Activated naive CD8-positive, alpha-beta T cell treated with anti-CD3 and anti-CD28 coated beads, Interleukin-2, amount 10 ng/mL, durations not matched to agents 7 days and 5 days (primary cell): ENCODE measurements at regions not wholly inside any gene's neighbourhood (a gene's known extent, or its start where the extent isn't known, plus 50 kb on each side); places are given as distances from the start of the nearest gene placed in this dataset.
A peak's percentile ranks its signal among the peaks of the same experiment; 100 is the strongest.

Source experiments
- ATAC-seq: fragments of 150-1000 bp; cut with Tn5 transposase; one replicate; pipeline ENCODE4 v1.10.0; 2021; ENCODE audit warnings: low read depth, moderate library complexity
- POLR2A ChIA-PET: fragments of 350-600 bp; sonication (Branson Sonifier 250); formaldehyde crosslinking; loops from one replicate; lab custom pipeline; 2021; ENCODE audit warnings: antibody characterized with exemption; lab: Charles Lee
- DNase-seq: peaks from one replicate; pipeline ENCODE4 v3.0.0; 2021
- H3K27ac Mint-ChIP-seq: one replicate; pipeline ENCODE4 v1.8.0; 2022; ENCODE audit warnings: mild to moderate bottlenecking, mixed read lengths
- H3K27me3 Mint-ChIP-seq: one replicate; pipeline ENCODE4 v1.8.0; 2022; ENCODE audit warnings: mild to moderate bottlenecking, moderate library complexity, mixed read lengths
- H3K36me3 Mint-ChIP-seq: one replicate; pipeline ENCODE4 v1.8.0; 2021; ENCODE audit warnings: mild to moderate bottlenecking, mixed read lengths
- H3K4me1 Mint-ChIP-seq: one replicate; pipeline ENCODE4 v1.8.0; 2021; ENCODE audit warnings: mixed read lengths
- H3K4me3 Mint-ChIP-seq: one replicate; pipeline ENCODE4 v1.8.0; 2022; ENCODE audit warnings: mild to moderate bottlenecking, moderate library complexity, mixed read lengths
- H3K9me3 Mint-ChIP-seq: one replicate; pipeline ENCODE4 v1.8.0; 2021; ENCODE audit warnings: mixed read lengths

DNA sequence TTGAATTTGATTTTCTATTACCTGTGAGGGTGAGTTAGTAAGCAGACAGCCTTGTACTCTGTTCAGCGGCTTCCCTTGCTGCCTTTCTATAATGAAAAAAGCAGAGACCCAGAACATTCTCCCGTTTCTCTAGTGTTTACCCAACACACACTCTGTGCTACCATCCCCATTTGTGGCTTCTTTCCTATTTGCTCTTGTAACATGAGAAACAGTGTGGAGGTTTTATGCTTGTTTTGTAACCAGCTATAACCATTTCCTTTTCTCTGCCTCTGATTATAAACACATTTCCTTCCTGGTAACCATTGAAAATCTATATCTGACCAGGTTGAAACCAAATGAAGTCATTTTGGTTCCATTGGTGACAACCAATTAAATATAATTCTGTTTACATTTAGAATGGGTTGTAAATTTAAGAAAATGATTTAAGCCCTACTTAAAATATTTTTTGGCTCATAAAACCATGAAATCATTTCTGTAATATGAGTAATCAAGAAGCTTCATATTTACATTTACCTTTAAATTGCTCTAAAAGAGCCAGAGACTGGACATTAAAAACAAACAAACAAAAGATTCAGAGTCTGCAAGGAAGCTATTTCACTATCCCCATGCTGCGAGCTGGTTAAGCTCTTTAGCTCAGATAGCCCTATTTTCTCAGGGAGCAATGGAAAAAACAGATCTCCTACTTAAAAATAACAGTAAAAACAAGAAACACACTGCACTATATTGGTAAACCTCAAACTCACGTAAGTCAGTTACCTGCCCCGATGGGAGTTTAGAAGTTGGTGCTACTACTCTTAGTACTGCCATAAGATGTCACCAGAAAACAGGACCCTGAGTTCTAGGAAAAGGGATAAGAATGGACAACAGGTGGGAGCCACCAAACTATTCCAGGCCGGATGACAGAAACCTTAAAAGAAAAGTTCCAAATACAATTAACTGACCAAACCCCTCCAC is 206.5 kb upstream of the EEA1 start:
- Mint-ChIP-seq H3K9me3 (no peaks in the 10 kb centered on the region), H3K4me1 (peaks cover 15% of the 10 kb centered on the region), H3K36me3 (peaks cover 3% of the 10 kb centered on the region), H3K27me3 (no peaks in the 10 kb centered on the region), H3K27ac (peak overlapping the region; percentile 84), H3K4me3 (peak overlapping the region; percentile 58)
- ATAC-seq: peak; percentile 39
- no peak for DNase-seq
- POLR2A ChIA-PET: no interaction called here

DNA sequence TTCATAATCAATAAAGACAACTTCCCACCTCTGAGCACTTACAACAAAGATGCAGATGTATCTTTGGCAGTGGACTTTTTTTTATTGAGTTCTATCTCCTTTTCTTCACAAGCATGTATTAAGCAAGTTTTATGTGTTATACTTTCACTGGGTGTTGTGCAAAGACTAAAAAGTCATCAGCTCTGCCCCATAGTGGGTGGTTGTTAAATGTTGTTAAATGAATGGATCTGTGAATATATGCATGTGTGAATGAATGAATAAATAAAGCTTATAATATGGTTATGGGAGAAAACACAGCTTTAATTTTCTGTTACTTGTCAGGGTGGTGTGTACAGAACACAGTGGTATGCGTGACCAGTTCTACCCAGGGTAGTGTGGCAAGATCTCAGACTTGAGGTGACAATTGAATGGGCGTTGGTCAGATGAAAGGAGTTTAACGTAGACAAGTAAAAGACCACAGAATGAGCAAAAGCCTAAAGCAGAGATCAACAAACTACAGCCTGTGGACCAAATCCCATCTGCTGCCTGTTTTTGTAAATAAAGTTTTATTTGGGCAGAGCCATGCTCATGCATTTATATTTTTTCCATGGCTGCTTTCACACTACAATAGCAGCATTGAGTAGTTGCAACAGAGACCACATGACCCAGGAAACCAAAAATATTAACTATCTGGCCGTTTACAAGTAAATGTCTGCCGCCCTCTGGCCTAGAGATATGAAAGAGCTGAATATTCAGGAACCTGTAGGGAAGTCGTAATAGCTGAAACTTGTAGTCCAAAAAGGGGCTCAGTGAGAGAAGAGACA is 207.4 kb upstream of the EEA1 start:
- H3K4me1 Mint-ChIP-seq: peaks cover 15% of the 10 kb centered on the region
- POLR2A ChIA-PET: no interaction called here
- ATAC-seq (no peak), DNase-seq (no peak)
- no peaks in the 10 kb centered on the region for H3K27me3 Mint-ChIP-seq
- H3K27ac Mint-ChIP-seq: peak overlapping the region; percentile 11
- H3K4me3 Mint-ChIP-seq: no peak overlapping the region
- peaks cover 3% of the 10 kb centered on the region for H3K36me3 Mint-ChIP-seq
- H3K9me3 Mint-ChIP-seq: no peaks in the 10 kb centered on the region

DNA sequence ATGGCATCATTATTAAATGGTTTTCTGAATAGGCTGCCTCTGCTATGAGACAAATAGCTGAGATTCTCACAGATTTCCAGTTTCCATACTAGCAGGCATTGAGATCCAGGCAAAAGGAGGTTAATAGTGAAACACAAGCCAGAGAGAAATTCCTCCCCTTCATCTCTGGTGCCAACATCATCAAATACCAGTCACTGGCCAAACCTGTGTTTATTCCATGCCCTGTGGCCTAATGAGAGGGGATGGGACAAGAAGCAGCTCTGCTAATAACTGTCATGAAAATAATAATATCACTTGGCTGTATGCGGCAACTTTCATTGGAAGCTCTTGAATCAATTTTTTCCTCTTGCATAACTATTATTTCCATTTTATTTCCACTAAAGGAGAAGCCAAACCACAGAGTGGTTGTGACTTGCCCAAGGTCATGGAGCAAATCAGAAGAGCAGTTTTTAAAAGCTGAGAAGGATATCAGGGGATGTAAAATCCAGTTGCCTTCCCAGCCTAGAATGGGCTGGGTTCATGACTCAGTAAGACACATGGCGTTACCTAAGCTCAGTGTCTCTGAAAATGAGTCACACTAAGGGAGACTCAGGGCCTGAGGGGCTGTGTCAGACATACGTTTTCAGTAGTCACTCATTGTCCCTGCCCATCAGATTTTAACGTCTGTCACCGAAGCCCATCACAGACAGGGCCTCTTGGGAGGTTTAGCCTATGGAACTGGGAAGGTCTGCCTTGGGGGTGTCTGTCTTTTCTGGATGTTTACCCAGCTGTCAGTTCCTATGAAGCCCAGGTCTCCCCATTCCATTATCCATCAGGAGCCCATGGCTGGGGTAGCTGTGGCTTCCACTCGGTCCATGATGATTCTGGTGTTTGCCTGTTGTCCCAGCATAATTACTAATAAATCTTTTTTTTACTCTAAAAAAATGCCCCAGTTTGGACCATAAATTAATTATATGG is 208.8 kb upstream of the EEA1 start:
- Mint-ChIP-seq H3K36me3 (peaks cover 3% of the 10 kb centered on the region), H3K4me1 (peaks cover 15% of the 10 kb centered on the region), H3K27ac (no peak overlapping the region), H3K9me3 (no peaks in the 10 kb centered on the region), H3K4me3 (no peak overlapping the region), H3K27me3 (no peaks in the 10 kb centered on the region)
- DNase-seq (no peak), ATAC-seq (no peak)
- POLR2A ChIA-PET: no interaction called here

DNA sequence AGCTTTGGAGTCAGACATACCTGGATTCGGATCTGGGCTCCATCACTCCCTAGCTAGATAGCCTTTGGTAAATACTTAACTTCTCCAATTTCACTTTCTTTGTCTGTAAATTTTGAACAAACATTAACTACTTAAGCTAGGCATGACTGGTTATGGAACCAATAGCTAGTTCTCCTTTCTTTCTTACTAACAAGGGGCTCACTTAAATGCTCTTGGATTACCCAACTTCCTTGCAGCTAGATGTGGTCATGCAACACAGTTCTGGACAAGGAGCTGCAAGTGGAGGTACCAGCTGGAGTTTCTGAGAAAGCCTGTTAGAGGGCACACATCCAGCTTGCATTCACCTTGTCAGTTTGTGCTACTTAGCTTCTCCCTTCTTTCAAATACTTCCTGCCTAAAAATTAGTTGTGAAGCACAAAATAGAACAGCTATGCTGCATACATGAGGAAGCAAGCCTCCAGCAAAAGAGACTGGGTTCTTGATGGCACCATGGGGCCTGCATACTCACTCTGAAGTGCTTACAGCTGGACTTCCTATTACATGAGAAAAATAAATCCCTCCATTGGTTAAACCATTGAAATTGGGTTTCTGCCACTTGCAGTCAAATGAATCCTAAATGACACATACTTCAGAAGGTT is 210.1 kb upstream of the EEA1 start:
- DNase-seq (no peak), ATAC-seq (no peak)
- Mint-ChIP-seq H3K4me3 (no peak overlapping the region), H3K27me3 (peaks cover 3% of the 10 kb centered on the region), H3K27ac (no peak overlapping the region), H3K4me1 (peaks cover 15% of the 10 kb centered on the region), H3K9me3 (no peaks in the 10 kb centered on the region), H3K36me3 (peaks cover 3% of the 10 kb centered on the region)
- POLR2A ChIA-PET: no interaction called here

DNA sequence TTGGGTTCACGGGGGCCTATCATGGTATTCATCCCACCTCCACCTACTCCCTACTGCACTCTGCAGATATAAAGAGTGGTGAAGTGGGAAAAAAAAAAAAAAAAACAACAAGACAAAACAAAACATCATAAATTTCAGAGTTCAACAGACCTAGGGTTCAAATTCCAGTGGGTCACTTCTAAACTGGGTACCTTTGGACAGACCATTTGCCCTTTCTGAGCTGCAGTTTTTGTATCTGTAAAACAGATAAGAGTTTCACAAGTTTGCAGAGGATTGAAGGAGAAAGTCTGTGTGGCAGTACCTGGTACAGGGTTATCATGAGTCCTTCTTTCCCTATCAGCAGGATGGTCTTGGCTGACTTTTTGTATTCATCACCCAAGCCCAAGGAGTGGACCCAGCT is 211.2 kb upstream of the EEA1 start:
- Mint-ChIP-seq H3K27me3 (peaks cover 9% of the 10 kb centered on the region), H3K36me3 (peaks cover 3% of the 10 kb centered on the region), H3K4me3 (no peak overlapping the region), H3K4me1 (peaks cover 10% of the 10 kb centered on the region), H3K27ac (no peak overlapping the region), H3K9me3 (no peaks in the 10 kb centered on the region)
- DNase-seq (no peak), ATAC-seq (no peak)
- POLR2A ChIA-PET: no interaction called here

DNA sequence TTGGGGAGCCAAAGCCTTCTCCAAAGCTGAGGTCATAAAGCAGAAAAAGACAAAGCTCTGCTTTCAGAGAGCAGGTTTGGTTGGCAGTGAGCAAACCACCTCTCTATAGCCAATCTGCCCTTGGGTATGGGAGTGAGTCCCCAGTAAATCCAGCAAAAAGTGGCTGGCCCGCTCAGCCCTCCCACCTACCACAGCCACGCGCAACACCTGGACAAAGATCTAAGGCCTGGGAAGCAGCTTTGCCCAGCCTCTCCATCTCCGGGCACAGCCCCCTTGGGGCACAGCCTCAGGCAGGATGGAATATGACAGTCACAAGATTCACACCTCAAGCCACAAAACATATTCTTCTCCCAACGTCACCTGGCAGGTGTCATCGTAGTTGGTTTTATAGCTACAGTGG is 211.7 kb upstream of the EEA1 start:
- H3K27ac Mint-ChIP-seq: no peak overlapping the region
- ATAC-seq: no peak
- peaks cover 3% of the 10 kb centered on the region for H3K36me3 Mint-ChIP-seq
- POLR2A ChIA-PET: no interaction called here
- H3K4me1 Mint-ChIP-seq: peaks cover 7% of the 10 kb centered on the region
- H3K9me3 Mint-ChIP-seq: no peaks in the 10 kb centered on the region
- H3K27me3 Mint-ChIP-seq: peaks cover 9% of the 10 kb centered on the region
- DNase-seq: no peak
- no peak overlapping the region for H3K4me3 Mint-ChIP-seq

DNA sequence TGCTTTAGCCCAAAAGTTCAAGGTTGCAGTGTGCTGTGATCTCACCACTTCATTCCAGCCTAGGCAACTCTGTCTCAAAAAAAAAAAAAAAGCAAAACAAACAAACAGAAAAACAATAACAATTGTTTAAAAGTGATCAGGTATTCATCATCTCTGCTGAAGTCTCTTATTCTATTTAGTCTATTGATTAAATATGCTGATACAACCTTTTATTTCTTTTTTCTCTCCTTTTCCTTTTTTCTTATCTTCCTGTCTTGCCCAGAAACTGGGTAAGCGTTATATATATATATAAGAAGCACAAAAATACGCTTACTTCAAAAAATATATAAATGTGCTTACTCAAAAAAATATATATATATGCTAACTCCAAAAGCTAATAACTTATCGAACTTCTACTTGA is 213.8 kb upstream of the EEA1 start:
- ATAC-seq: no peak
- POLR2A ChIA-PET: no interaction called here

DNA sequence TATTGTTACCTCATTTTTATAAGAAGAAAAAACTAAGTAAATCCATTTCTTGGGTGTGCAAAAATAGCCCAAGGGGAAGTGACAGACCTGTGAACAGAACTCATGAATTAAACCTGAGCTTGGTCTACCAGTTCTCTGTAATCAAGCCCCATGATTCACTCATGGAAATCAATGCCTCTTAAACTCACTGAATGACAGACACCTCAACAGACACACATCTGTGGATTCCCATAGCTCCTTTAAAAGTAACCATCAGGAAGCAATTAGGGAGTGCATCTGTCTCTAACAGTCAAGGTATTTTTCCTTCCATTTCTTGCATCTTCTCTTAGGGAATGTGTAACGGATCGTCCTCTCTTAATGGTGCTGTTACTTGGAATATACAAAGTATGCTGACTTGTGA is 215.0 kb upstream of the EEA1 start:
- DNase-seq (no peak), ATAC-seq (no peak)
- H3K4me3 Mint-ChIP-seq: no peak overlapping the region
- peaks cover 9% of the 10 kb centered on the region for H3K27me3 Mint-ChIP-seq
- H3K4me1 Mint-ChIP-seq: peaks cover 2% of the 10 kb centered on the region
- POLR2A ChIA-PET: no interaction called here
- no peaks in the 10 kb centered on the region for H3K36me3 Mint-ChIP-seq
- H3K9me3 Mint-ChIP-seq: no peaks in the 10 kb centered on the region
- H3K27ac Mint-ChIP-seq: no peak overlapping the region

More for the DNA sequence above, 213.8 kb upstream of the EEA1 start:
- DNase-seq: no peak
- Mint-ChIP-seq H3K27ac (no peak overlapping the region), H3K36me3 (no peaks in the 10 kb centered on the region), H3K4me1 (peaks cover 2% of the 10 kb centered on the region), H3K9me3 (no peaks in the 10 kb centered on the region), H3K27me3 (peaks cover 9% of the 10 kb centered on the region), H3K4me3 (no peak overlapping the region)

DNA sequence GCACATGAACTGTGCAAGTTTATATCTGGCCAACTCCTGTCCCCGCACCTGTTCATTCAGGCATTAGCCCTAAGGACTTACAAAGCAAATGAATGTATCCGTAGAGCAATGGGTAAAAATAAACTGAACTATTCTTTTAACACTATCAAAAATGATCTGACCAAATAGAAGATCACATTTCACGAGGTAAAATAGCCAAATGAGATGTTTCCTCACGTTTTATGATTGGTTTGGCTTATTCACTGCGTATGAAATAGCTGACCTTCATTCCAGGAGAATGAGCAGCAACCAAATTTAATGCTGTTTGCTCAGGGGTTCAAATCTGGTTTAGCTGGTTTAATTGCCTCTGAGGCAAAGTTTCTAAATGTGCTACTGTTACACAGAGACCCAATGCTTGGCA is 216.0 kb upstream of the EEA1 start:
- POLR2A ChIA-PET: interaction anchor here (0.6 kb wide), 1 partner anchor 26 kb away, joined by 3 read pairs; no protein-coding TSS in a partner anchor
- peaks cover 2% of the 10 kb centered on the region for H3K4me1 Mint-ChIP-seq
- H3K9me3 Mint-ChIP-seq: no peaks in the 10 kb centered on the region
- H3K27ac Mint-ChIP-seq: no peak overlapping the region
- DNase-seq: no peak
- peaks cover 9% of the 10 kb centered on the region for H3K27me3 Mint-ChIP-seq
- no peak for ATAC-seq
- no peaks in the 10 kb centered on the region for H3K36me3 Mint-ChIP-seq
- no peak overlapping the region for H3K4me3 Mint-ChIP-seq

DNA sequence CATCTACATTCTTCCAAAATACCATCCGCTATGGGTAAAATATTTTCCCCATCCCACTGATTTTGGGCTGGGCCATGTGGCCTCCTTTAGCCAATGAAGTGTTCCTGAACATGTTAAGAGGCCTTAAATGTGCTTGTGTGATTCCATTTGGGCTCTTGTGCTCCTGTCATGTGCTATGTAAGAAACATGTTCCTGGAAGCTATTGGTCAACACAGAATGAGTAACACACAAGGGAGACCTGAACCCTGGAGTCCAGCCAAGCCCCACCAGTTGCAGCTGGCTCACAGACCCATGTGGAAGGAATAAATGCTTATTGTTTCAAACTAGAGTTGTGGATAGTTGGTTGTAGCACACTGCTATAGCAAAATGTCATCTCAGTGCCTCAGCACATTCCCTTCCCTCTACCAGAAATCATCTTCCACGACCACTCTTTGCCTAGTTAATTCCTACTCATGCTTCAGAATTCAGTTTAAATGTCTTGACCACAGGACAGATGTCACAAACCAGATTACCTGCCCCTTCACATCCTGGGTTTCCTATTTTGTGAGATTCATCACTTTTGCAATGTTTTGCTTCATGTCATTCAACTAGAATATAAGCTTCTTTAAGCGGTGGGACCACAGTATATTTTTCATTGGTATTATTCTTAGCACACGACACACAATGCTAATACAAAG is 217.3 kb upstream of the EEA1 start:
- POLR2A ChIA-PET: no interaction called here
- Mint-ChIP-seq H3K9me3 (no peaks in the 10 kb centered on the region), H3K27me3 (peaks cover 9% of the 10 kb centered on the region), H3K4me3 (no peak overlapping the region), H3K27ac (no peak overlapping the region), H3K36me3 (no peaks in the 10 kb centered on the region), H3K4me1 (peaks cover 2% of the 10 kb centered on the region)
- ATAC-seq: no peak
- DNase-seq: no peak

DNA sequence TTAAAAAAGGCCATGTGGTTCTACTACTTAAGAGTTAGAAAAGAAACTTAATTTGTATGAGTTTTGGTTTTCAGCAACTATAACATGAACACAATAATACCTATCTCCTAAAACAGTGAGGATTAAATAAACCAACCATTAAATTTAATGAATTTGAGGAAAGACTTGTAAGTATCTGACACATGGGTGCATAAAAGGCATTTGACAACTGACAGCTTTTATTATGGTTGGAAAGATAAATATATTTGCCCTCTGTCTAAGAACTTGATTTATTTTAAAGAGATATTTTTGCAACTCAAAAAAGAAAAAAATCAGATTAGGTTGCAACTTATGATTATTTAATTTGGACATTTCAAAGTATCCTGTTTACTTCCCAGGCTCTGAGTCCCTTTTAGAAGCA is 217.9 kb upstream of the EEA1 start:
- POLR2A ChIA-PET: no interaction called here
- no peak for DNase-seq
- Mint-ChIP-seq H3K9me3 (no peaks in the 10 kb centered on the region), H3K36me3 (no peaks in the 10 kb centered on the region), H3K27me3 (peaks cover 9% of the 10 kb centered on the region), H3K4me3 (no peak overlapping the region), H3K4me1 (peaks cover 2% of the 10 kb centered on the region), H3K27ac (no peak overlapping the region)
- no peak for ATAC-seq

DNA sequence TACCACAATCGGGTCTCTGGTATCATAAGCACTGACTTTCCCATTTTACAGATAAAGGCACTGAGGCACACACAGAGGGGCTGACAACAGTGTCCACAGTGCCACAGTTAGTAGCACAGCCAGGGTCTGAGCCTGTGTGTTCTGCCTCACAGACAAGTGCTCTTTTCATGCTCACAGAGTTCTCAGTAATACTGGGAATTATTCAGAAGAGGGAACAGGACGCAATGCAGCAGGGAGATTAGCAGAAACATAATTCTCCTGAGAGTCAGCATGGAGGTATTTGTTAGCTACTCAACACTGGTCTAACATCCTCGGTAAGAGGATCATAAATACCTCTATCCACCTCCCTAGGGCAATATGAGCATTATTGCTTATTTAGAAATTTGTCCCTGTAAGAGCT is 219.3 kb upstream of the EEA1 start:
- DNase-seq (no peak), ATAC-seq (no peak)
- no peak overlapping the region for H3K27ac Mint-ChIP-seq
- peaks cover 7% of the 10 kb centered on the region for H3K27me3 Mint-ChIP-seq
- H3K9me3 Mint-ChIP-seq: no peaks in the 10 kb centered on the region
- POLR2A ChIA-PET: no interaction called here
- no peak overlapping the region for H3K4me3 Mint-ChIP-seq
- H3K4me1 Mint-ChIP-seq: peaks cover 2% of the 10 kb centered on the region
- no peaks in the 10 kb centered on the region for H3K36me3 Mint-ChIP-seq
